DOHH2 (cell line): ENCODE measurements at regions not wholly inside any gene's neighbourhood (a gene's known extent, or its start where the extent isn't known, plus 50 kb on each side); places are given as distances from the start of the nearest gene placed in this dataset.

Experiments
- H3F3A ChIP-seq: fragments of 200-600 bp; sonication (generic), shearing (Covaris generic); 2 replicates; pipeline ENCODE4 v1.6.0; 2016; ENCODE audit warnings: antibody characterized with exemption, mild to moderate bottlenecking; ENCODE audit not compliant: control insufficient read depth, insufficient read depth
- H3K27ac ChIP-seq: fragments of 200-600 bp; sonication (generic); 2 replicates; pipeline ENCODE4 v1.5.1; 2014; ENCODE audit warnings: low read depth, mild to moderate bottlenecking, low read length, moderate library complexity
- H3K27me3 ChIP-seq: fragments of 200-600 bp; sonication (generic); 2 replicates; pipeline ENCODE4 v1.6.1; 2014; ENCODE audit warnings: mild to moderate bottlenecking, low read length, mixed read lengths; ENCODE audit not compliant: control insufficient read depth
- H3K36me3 ChIP-seq: fragments of 200-600 bp; sonication (generic); 2 replicates; pipeline ENCODE4 v1.6.1; 2014; ENCODE audit warnings: mild to moderate bottlenecking, low read length, moderate library complexity, mixed read lengths; ENCODE audit not compliant: control insufficient read depth
- H3K4me1 ChIP-seq: fragments of 200-600 bp; sonication (generic); 2 replicates; pipeline ENCODE4 v1.6.1; 2014; ENCODE audit warnings: mild to moderate bottlenecking, low read length, mixed read lengths; ENCODE audit not compliant: control insufficient read depth
- H3K4me2 ChIP-seq: fragments of 200-600 bp; sonication (generic); 2 replicates; pipeline ENCODE4 v1.6.0; 2014; ENCODE audit warnings: mild to moderate bottlenecking, low read length, moderate library complexity
- H3K4me3 ChIP-seq: fragments of 200-600 bp; sonication (generic); 2 replicates; pipeline ENCODE4 v1.5.1; 2014; ENCODE audit warnings: mild to moderate bottlenecking, low read length, mixed read lengths
- H3K79me2 ChIP-seq: fragments of 200-600 bp; sonication (generic); 2 replicates; pipeline ENCODE4 v1.6.1; 2014; ENCODE audit warnings: mild to moderate bottlenecking, low read length, mixed read lengths; ENCODE audit not compliant: control insufficient read depth
- H3K9me2 ChIP-seq: fragments of 200-600 bp; sonication (generic); replicated peaks from 2 replicates; pipeline ENCODE4 v1.6.1; 2014; ENCODE audit warnings: mild to moderate bottlenecking, low read length, mixed read lengths; ENCODE audit not compliant: control insufficient read depth
- H3K9me3 ChIP-seq: fragments of 200-600 bp; sonication (generic); 2 replicates; pipeline ENCODE4 v1.6.1; 2014; ENCODE audit warnings: antibody characterized with exemption, low read length, mixed read lengths; ENCODE audit not compliant: control insufficient read depth, insufficient read depth
- H4K20me1 ChIP-seq: fragments of 200-600 bp; sonication (generic); 2 replicates; pipeline ENCODE4 v1.6.0; 2014; ENCODE audit warnings: low read depth, mild to moderate bottlenecking, antibody characterized with exemption, low read length, moderate library complexity; ENCODE audit not compliant: control insufficient read depth, insufficient read depth
- CTCF ChIP-seq: fragments of 200-600 bp; sonication (generic); IDR thresholded peaks from one replicate; pipeline ENCODE4 v1.5.1; 2014; ENCODE audit warnings: antibody characterized with exemption, mild to moderate bottlenecking, low read depth, low read length; ENCODE audit not compliant: poor library complexity, severe bottlenecking
- EZH2phosphoT487 ChIP-seq: fragments of 200-600 bp; sonication (generic); IDR thresholded peaks from 2 replicates; pipeline ENCODE4 v1.6.1; 2017; ENCODE audit warnings: borderline replicate concordance, mild to moderate bottlenecking, antibody characterized with exemption, low read length, moderate library complexity, mixed read lengths

GRCh38 chr1:95532335-95532734, 298.3 kb downstream of the RWDD3 start:
- no peaks in the 10 kb centered on the region for H3K79me2 ChIP-seq
- no peak for TF ChIP-seq CTCF
- TF ChIP-seq EZH2phosphoT487 = no peak
- H3K4me2 ChIP-seq = no peak overlapping the region
- no peaks in the 10 kb centered on the region for H4K20me1 ChIP-seq
- H3K27me3 ChIP-seq = no peaks in the 10 kb centered on the region
- H3K4me3 ChIP-seq = no peak overlapping the region
- no peaks in the 10 kb centered on the region for H3K36me3 ChIP-seq
- H3K9me3 ChIP-seq = no peaks in the 10 kb centered on the region
- H3F3A ChIP-seq = no peaks in the 10 kb centered on the region
- no peak overlapping the region for H3K27ac ChIP-seq
- H3K9me2 ChIP-seq = no peaks in the 10 kb centered on the region
- H3K4me1 ChIP-seq = no peaks in the 10 kb centered on the region

- Histone ChIP-seq H3K27ac (no peak overlapping the region), H3K36me3 (no peaks in the 10 kb centered on the region), H3K9me3 (no peaks in the 10 kb centered on the region; the same call in 1 of the 2 replicates), H3K4me3 (no peak overlapping the region), H3F3A (no peaks in the 10 kb centered on the region), H3K27me3 (no peaks in the 10 kb centered on the region), H3K4me1 (no peaks in the 10 kb centered on the region), H4K20me1 (no peaks in the 10 kb centered on the region), H3K4me2 (no peak overlapping the region), H3K9me2 (no peaks in the 10 kb centered on the region), H3K79me2 (no peaks in the 10 kb centered on the region)
- TF ChIP-seq CTCF = no peak
- TF ChIP-seq EZH2phosphoT487 = no peak
Measured at GRCh38 chr1:95534985-95535384, 301.0 kb downstream of the RWDD3 start.

GRCh38 chr1:95535614-95536013, 301.6 kb downstream of the RWDD3 start:
- Histone ChIP-seq H4K20me1 (no peaks in the 10 kb centered on the region), H3K4me1 (no peaks in the 10 kb centered on the region), H3K4me2 (no peak overlapping the region), H3F3A (no peaks in the 10 kb centered on the region), H3K79me2 (no peaks in the 10 kb centered on the region), H3K9me3 (peaks cover 2% of the 10 kb centered on the region; the same call in 1 of the 2 replicates), H3K27me3 (no peaks in the 10 kb centered on the region), H3K4me3 (no peak overlapping the region), H3K27ac (no peak overlapping the region), H3K36me3 (no peaks in the 10 kb centered on the region), H3K9me2 (no peaks in the 10 kb centered on the region)
- TF ChIP-seq EZH2phosphoT487 (no peak), CTCF (no peak)

GRCh38 chr1:95536501-95536900, 302.5 kb downstream of the RWDD3 start:
- H3K9me2 ChIP-seq = no peaks in the 10 kb centered on the region
- no peaks in the 10 kb centered on the region for H3K79me2 ChIP-seq
- H3F3A ChIP-seq = no peaks in the 10 kb centered on the region
- H3K9me3 ChIP-seq = peaks cover 2% of the 10 kb centered on the region; the same call in 1 of the 2 replicates
- TF ChIP-seq CTCF = no peak
- no peak for TF ChIP-seq EZH2phosphoT487
- H3K27me3 ChIP-seq = no peaks in the 10 kb centered on the region
- no peak overlapping the region for H3K4me2 ChIP-seq
- no peak overlapping the region for H3K27ac ChIP-seq
- no peaks in the 10 kb centered on the region for H4K20me1 ChIP-seq
- no peak overlapping the region for H3K4me3 ChIP-seq
- no peaks in the 10 kb centered on the region for H3K36me3 ChIP-seq
- H3K4me1 ChIP-seq = no peaks in the 10 kb centered on the region
